Stimulated activated CD4-positive, alpha-beta T cell treated with anti-CD3 and anti-CD28 coated beads, TNF-alpha, amount 100 ng/mL, for 1 hour (primary cell): ENCODE measurements at regions not wholly inside any gene's neighbourhood (a gene's known extent, or its start where the extent isn't known, plus 50 kb on each side); places are given as distances from the start of the nearest gene placed in this dataset.

Experiments
- DNase-seq, 3 donors: peaks; one replicate each; pipeline ENCODE4 v3.0.0-alpha.2; 2020; ENCODE audit warnings: low read depth in 3 of 3, low spot score in 1 of 3

GRCh38 chr6:134719911-134720310, 230.0 kb downstream of the ALDH8A1 start:
- DNase-seq = no peak

DNA sequence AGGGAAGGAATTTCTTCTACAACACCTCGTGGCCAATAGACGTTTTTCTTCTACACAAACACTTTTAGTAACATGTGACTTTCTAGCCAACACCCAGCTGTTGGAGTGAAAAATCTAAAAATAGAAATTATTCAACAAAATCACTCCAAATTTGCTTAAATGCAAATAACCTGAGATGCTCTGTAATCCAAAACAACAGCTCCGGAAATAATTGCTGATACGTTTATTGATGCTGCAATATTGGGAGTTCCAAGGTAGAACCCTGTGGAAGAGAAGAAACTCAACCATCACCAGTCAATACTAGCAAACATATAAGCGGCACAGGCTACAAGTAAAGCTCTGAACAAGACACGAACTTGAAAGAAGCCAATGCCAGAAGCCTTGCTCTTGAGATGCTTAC, 230.6 kb downstream of the ALDH8A1 start:
- DNase-seq = no peak

GRCh38 chr6:134714679-134715078, 235.2 kb downstream of the ALDH8A1 start:
- DNase-seq = no peak

DNA sequence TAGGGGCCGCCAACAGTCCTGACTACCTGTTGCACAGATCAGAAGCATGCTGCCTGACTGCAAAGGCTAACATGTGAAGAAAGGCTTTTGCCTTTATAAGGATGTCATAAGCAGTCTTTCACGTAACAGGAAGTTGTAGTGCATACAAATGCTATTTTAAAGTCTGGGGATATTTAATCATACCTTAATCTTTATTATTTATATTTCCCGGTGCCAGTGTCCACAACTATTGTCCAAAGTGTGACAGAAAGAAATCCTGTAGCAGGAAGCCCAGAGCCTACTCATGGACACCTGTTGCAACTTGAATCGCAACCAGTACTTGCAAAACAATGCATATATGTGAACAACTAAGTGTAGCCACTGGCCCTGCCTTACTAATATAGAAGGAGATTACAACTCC, 235.8 kb downstream of the ALDH8A1 start:
- no peak for DNase-seq

DNA sequence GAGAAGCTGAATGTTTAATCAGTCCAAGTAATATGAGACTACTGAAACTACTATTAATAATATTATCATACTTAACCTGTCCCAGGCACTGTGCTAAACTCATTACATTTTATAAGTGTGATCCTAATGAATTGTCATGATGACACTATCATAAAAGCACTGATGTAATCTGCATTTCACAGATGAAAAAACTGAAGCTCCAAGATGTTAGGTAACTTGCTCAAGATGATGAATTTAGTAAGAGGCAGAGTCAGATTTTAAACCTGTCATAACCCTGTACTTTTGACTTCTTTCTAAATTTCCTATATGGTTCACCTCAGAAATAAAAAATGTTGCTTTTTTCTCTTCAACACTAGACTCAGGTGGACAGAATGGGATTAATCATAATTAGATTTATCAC, 237.6 kb downstream of the ALDH8A1 start:
- no peak for DNase-seq

DNA sequence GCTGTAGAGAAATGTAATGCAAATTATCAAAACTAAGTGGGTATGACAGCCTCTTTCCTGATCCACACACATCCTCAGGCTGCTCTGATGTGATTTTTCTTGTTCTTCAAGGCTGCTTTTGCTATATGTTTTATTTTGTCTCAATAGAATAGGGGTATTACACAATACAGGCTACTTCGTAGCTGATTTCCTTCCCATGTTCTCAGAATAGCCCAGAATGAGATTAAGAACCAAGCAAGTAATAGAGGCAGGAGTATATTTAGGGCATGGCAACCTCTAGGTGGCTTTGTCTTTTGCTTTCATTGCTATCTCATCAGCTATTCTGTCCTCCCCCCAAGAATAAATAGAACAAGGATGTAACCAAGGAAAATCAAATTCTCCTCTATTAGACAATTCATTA, 241.8 kb downstream of the ALDH8A1 start:
- no peak for DNase-seq

- no peak for DNase-seq
Measured at GRCh38 chr6:134707342-134708031, 242.4 kb downstream of the ALDH8A1 start.

GRCh38 chr6:134706806-134707205, 243.1 kb downstream of the ALDH8A1 start:
- DNase-seq = no peak

DNA sequence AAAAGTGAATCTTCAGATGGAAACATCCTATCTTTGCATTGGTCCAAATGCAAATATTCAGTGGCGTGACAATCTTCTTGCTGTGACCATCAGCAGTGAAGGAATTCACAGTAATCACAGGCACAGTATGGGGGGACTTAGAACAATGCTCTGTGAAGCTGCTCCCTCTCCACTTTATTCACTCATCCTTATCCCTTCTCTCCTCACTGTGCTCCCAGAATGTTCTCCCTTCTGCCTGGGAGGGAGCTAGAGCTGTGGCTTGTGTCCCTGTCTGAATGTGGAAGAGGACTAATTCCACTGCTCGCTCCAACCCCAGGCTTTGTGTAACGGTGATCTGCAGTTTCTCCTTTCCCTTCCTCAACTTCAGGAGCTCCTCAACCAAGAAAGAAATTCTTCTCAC, 243.7 kb downstream of the ALDH8A1 start:
- DNase-seq = no peak

- DNase-seq = no peak
Measured at GRCh38 chr6:134703206-134703605, 246.7 kb downstream of the ALDH8A1 start.

DNA sequence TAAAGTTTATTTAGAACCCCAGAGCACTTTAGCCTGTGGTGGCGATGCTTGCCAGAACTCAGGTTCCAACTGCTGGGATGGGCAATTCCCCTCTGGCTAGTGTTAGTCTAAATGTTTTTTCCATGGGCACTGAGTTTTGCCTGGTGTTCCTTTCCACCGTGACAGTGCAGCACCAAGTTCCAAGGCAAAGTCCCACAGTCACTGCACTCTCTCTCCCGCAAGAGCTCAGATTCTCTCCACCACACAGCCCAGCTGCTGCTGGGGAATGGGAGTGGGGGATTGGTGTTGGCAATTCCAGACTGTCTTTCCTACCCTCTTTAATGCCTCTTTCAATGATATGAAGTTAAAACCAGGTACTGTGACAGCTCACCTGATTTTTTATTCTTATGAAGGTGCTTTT, 247.6 kb downstream of the ALDH8A1 start:
- no peak for DNase-seq

GRCh38 chr6:134701301-134701700, 248.6 kb downstream of the ALDH8A1 start:
- no peak for DNase-seq

DNA sequence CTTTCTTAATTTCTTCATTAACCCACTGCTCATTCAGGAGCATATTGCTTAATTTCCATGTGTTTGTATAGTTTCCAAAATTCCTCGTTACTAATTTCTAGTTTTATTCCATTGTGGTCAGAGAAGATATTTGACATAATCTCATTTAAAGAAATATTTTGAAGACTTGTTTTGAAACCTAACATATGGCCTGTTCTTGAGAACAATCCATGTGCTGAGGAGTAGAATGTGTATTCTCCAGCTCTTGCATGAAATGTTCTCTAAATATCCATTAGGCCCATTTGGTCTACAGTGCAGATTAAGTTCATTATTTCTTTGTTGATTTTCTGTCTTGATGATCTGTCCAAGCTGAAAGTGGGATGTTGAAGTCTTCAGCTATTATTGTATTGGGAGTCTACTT, 251.7 kb downstream of the ALDH8A1 start:
- DNase-seq = no peak

GRCh38 chr6:134692008-134692407, 257.9 kb downstream of the ALDH8A1 start:
- DNase-seq = no peak

DNA sequence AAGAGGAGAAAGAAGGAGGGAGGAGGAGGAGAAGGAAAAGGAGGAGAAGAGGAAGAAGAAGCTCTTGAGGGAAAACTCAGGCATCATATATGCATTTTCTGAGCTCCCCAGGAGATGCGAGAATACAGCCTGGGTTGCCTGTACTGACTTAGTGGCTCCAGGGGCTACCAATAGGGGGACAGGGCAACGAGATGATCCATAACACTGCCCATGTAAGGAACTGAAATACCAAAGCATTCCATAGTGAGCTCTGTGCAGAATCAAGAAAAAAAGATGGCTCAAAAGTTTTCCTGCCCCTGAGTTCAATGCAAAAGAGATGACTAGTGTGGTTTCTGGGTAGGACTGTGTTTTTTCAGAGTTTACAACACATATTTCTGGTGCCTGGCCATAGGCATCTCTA, 258.7 kb downstream of the ALDH8A1 start:
- no peak for DNase-seq

DNA sequence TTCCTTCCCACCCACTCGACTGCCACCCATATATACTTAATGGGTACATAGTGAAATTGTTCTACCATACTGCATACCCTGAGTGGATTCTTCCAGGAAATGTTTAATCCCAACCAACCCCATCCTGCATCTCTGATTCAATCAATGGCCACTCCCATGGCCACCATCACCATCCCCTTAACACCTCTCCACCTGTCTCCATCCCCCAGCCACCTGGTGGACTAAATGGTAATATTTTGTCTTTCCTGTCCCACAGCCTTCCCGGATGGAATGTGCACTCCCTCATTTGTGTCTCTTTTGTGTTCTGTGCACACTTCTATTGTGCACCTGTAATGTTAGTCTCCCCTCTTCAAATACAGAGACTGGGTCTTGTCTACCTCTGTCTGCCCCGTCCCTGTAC, 259.9 kb downstream of the ALDH8A1 start:
- no peak for DNase-seq

- no peak for DNase-seq
Measured at GRCh38 chr6:134689641-134690040, 260.3 kb downstream of the ALDH8A1 start.

- DNase-seq = no peak
Measured at GRCh38 chr6:134689177-134689576, 260.7 kb downstream of the ALDH8A1 start.

GRCh38 chr6:134686071-134686470, 263.8 kb downstream of the ALDH8A1 start:
- no peak for DNase-seq

DNA sequence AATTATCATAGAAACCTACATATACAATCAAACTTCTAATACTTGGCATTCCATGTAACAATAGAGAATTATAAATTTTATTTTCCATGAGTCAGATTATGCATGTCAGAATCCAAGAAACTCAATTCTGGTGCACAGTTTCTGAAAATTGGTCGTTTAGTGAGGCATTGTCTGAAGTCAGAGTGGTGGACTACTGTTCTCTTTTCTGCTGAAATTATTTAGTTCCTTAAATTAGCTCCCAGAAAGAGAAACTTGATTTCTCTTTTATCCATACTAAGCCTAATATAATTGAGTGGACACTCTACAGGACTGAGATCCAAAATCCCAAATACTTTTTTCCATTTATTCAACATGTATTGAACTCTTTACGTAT, 265.5 kb downstream of the ALDH8A1 start:
- no peak for DNase-seq

- DNase-seq = no peak
Measured at GRCh38 chr6:134683783-134684422, 266.0 kb downstream of the ALDH8A1 start.

DNA sequence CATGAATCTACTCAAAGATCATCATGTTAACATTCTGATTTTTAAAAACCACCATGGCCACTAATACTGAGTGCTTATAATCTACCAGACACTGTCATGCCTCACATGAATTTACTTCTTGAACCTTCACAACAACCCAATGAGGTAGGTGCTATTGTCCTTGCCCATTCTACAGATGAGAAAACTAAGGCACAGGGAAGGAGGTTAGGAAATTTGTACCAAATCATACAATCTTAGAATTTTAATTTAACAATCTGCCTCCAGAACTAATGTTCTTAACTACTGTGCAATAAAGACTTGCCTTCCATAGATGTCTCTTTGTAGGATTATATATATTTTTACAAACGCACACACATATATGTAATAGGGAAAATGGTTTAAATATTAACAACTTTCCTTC, 269.5 kb downstream of the ALDH8A1 start:
- DNase-seq = no peak

DNA sequence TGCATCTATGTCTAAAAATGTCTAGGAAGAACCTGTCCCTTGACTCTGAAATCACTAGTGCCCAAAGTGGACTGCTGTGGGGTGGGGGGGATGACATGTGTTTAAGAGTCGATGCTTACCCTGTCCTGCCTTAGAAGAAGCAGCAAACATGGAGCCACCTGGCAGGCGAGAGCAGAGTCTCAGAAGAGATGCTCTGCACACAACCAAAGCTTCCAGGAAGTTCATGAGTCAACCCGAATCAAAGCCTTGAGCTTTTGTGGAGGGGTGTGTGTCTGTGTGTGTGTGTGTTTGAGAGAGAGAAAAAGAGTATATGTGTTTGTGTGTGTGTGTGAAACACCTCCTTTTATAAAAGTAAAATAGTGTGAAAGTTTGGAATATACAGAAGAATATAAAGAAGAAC, 269.9 kb downstream of the ALDH8A1 start:
- no peak for DNase-seq
